NCI-H187 (cell line): ENCODE measurements at regions not wholly inside any gene's neighbourhood (a gene's known extent, or its start where the extent isn't known, plus 50 kb on each side); places are given as distances from the start of the nearest gene placed in this dataset.
"Not testable (repeated sequence)": the region's sequence is repeated elsewhere in the genome, so short reads cannot be mapped to it uniquely, and the experiment has no call there.

ENCODE experiments used
- DNase-seq, 2 experiments: peaks; one replicate each; lab custom pipeline; 2025; lab: John Stamatoyannopoulos, UW

- no peak for DNase-seq
Observed at GRCh38 chr10:59454171-59454919, 92.0 kb upstream of the FAM13C start.

GRCh38 chr10:59448616-59449015 is 86.3 kb upstream of the FAM13C start:
- no peak for DNase-seq

GRCh38 chr10:59435707-59436106 is 73.4 kb upstream of the FAM13C start:
- no peak for DNase-seq

GRCh38 chr10:59434463-59435321 is 72.3 kb upstream of the FAM13C start:
- DNase-seq, result no peak

GRCh38 chr10:59433720-59434428 is 71.5 kb upstream of the FAM13C start:
- no peak for DNase-seq

GRCh38 chr10:59432207-59432900 is 70.0 kb upstream of the FAM13C start:
- no peak for DNase-seq

- DNase-seq, result not testable (repeated sequence)
Observed at GRCh38 chr10:59413795-59414194, 51.4 kb upstream of the FAM13C start.
